Keratinocyte (primary cell): ENCODE measurements at regions not wholly inside any gene's neighbourhood (a gene's known extent, or its start where the extent isn't known, plus 50 kb on each side); places are given as distances from the start of the nearest gene placed in this dataset.
A peak's percentile ranks its signal among the peaks of the same experiment; 100 is the strongest.
"Not testable (repeated sequence)": the region's sequence is repeated elsewhere in the genome, so short reads cannot be mapped to it uniquely, and the experiment has no call there.

Experiments
- DNase-seq: peaks from one replicate; pipeline ENCODE4 v3.0.0-alpha.2; 2011; ENCODE audit warnings: low read depth, missing footprints, low spot score
- FAIRE-seq: peaks from 2 replicates; lab custom pipeline; 2011; peaks lifted over from hg19 to GRCh38; lab: Jason Lieb, UNC
- H2AFZ ChIP-seq: 2 replicates; pipeline ENCODE4 v1.6.0; 2012; ENCODE audit warnings: low read length, control low read depth, inconsistent platforms; ENCODE audit not compliant: control insufficient read depth
- H3K27ac ChIP-seq: 2 replicates; pipeline ENCODE4 v1.5.1; 2011; ENCODE audit warnings: low read length; ENCODE audit not compliant: control insufficient read depth, insufficient read depth
- H3K27me3 ChIP-seq: 3 replicates; pipeline ENCODE4 v1.6.0; 2011; ENCODE audit warnings: low read length; ENCODE audit not compliant: control insufficient read depth, insufficient read depth; ENCODE audit errors: extremely low read depth
- H3K36me3 ChIP-seq, 2 experiments: 2 replicates in 1 of 2; 3 replicates in 1 of 2; pipeline ENCODE4 v1.5.1; 2011; ENCODE audit warnings: low read length in 2 of 2, mild to moderate bottlenecking in 1 of 2; ENCODE audit not compliant: control insufficient read depth in 2 of 2, insufficient read depth in 2 of 2; ENCODE audit errors: extremely low read depth in 1 of 2
- H3K4me1 ChIP-seq: 3 replicates; pipeline ENCODE4 v1.5.1; 2011; ENCODE audit warnings: low read length; ENCODE audit not compliant: control insufficient read depth, insufficient read depth; ENCODE audit errors: extremely low read depth
- H3K4me2 ChIP-seq: 3 replicates; pipeline ENCODE4 v1.6.0; 2011; ENCODE audit warnings: low read depth, low read length; ENCODE audit not compliant: control insufficient read depth, insufficient read depth; ENCODE audit errors: extremely low read depth
- H3K4me3 ChIP-seq, 3 experiments: fragments of 200-600 bp in 1 of 3; sonication (generic) in 1 of 3; 2 replicates in 2 of 3; 3 replicates in 1 of 3; pipeline ENCODE4 v1.5.1; 2011 to 2016; ENCODE audit warnings: low read length in 3 of 3, mild to moderate bottlenecking in 3 of 3, control low read depth in 2 of 3, inconsistent platforms in 1 of 3, low read depth in 1 of 3, mixed read lengths in 1 of 3, mixed run types in 1 of 3, moderate library complexity in 1 of 3; ENCODE audit not compliant: control insufficient read depth in 2 of 3, insufficient read depth in 2 of 3; ENCODE audit errors: extremely low read depth in 1 of 3
- H3K79me2 ChIP-seq: 2 replicates; pipeline ENCODE4 v1.6.0; 2012; ENCODE audit warnings: low read length; ENCODE audit not compliant: control insufficient read depth, insufficient read depth
- H3K9ac ChIP-seq: 3 replicates; pipeline ENCODE4 v1.6.0; 2011; ENCODE audit warnings: low read length; ENCODE audit not compliant: control insufficient read depth, insufficient read depth; ENCODE audit errors: extremely low read depth
- H3K9me1 ChIP-seq: 3 replicates; pipeline ENCODE4 v1.6.0; 2011; ENCODE audit warnings: low read length; ENCODE audit not compliant: control insufficient read depth, insufficient read depth; ENCODE audit errors: extremely low read depth
- H3K9me3 ChIP-seq: 2 replicates; pipeline ENCODE4 v1.5.1; 2012; ENCODE audit warnings: low read depth, low read length; ENCODE audit not compliant: control insufficient read depth
- H4K20me1 ChIP-seq: 3 replicates; pipeline ENCODE4 v1.6.0; 2011; ENCODE audit warnings: low read length; ENCODE audit not compliant: control insufficient read depth, insufficient read depth; ENCODE audit errors: extremely low read depth
- CTCF ChIP-seq, 3 experiments: IDR thresholded peaks in 1 of 3; conservative IDR thresholded peaks in 1 of 3; optimal IDR thresholded peaks in 1 of 3; 2 replicates in 2 of 3; 3 replicates in 1 of 3; pipeline versions ENCODE3 to v1.5.1; 2011; ENCODE audit warnings: low read length in 3 of 3, mild to moderate bottlenecking in 3 of 3, moderate library complexity in 2 of 3, control low read depth in 1 of 3, inconsistent platforms in 1 of 3; ENCODE audit not compliant: insufficient read depth in 2 of 3; ENCODE audit errors: extremely low read depth in 1 of 3
- EZH2 ChIP-seq: IDR thresholded peaks from one replicate; pipeline ENCODE4 v1.6.1; 2012; ENCODE audit warnings: inconsistent platforms, mild to moderate bottlenecking, low read length, moderate library complexity
- dilution Hi-C: fragments of 300-500 bp; cut with MboI; formaldehyde crosslinking; loops from one replicate; pipeline ENCODE4 v1.7.0; 2020; ENCODE audit warnings: low sequenced_read_pairs; ENCODE audit not compliant: extremely low pct_ligation_motif_present

GRCh38 chr18:73324187-73324831, 456.5 kb upstream of the NETO1 start:
- H3K27ac ChIP-seq, H3K79me2 ChIP-seq, H2AFZ ChIP-seq, H3K36me3 ChIP-seq, H3K9me3 ChIP-seq, dilution Hi-C loops, H3K4me2 ChIP-seq, DNase-seq, H3K27me3 ChIP-seq, H3K9me1 ChIP-seq, FAIRE-seq, H3K4me1 ChIP-seq, H3K9ac ChIP-seq, H4K20me1 ChIP-seq, H3K4me3 ChIP-seq: not testable (repeated sequence)

- H3K9ac ChIP-seq = no peak overlapping the region
- H3K9me3 ChIP-seq = no peaks in the 10 kb centered on the region
- H3K4me3 ChIP-seq = no peak overlapping the region
- H3K27ac ChIP-seq = no peak overlapping the region
- H3K4me2 ChIP-seq = no peak overlapping the region
- no peak for DNase-seq
- H4K20me1 ChIP-seq = no peaks in the 10 kb centered on the region
- FAIRE-seq = peak; percentile 70
- H3K9me1 ChIP-seq = no peaks in the 10 kb centered on the region
- H3K27me3 ChIP-seq = no peaks in the 10 kb centered on the region
- dilution Hi-C loops = no loop called here
- no peaks in the 10 kb centered on the region for H3K79me2 ChIP-seq
- H2AFZ ChIP-seq = peak overlapping the region; percentile 16
- TF ChIP-seq CTCF (optimal IDR thresholded peaks at IDR 0.05 in 1 of 3, IDR thresholded peaks at IDR 0.05 in 1 of 3, conservative IDR thresholded peaks at IDR 0.05 in 1 of 3; ENCODE audit: extremely low read depth in 1 of 3, insufficient read depth in 2 of 3, low read length in 3 of 3) = no peak
- TF ChIP-seq EZH2 = no peak
- H3K36me3 ChIP-seq = no peaks in the 10 kb centered on the region
- H3K4me1 ChIP-seq = peaks cover 4% of the 10 kb centered on the region
These were observed 451.1 kb upstream of the NETO1 start for GRCh38 chr18:73318739-73319479.
